ENCODE measurements at regions not wholly inside any gene's neighbourhood (a gene's known extent, or its start where the extent isn't known, plus 50 kb on each side); places are given as distances from the start of the nearest gene placed in this dataset.
A peak's percentile ranks its signal among the peaks of the same experiment; 100 is the strongest.

DNA sequence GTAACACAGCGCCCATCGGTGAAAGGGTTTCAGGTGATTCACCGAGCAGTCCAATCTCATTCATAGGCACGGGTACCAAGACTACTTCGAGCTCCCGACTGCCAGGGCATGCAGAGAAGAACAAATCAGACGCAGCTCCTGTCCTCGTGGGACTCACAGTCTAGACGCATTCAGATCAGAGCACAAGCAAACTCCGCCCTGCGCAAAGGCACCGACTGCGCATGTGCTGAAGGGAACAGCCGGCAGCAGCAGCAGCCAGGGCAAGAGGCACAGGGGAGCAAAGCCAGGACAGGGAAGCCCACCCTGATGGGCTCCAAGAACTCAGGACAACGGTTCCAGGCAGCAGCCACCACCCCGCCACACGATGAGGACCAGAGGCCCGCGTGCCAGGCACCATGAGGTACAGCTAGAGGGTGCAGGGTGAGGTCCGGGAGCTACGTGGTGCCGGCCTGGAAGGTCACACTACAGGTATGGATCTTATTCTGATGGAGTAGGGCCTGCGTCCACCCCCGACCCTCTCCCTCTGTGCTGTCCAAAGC lies 315.7 kb downstream of the FOXL1 start:
- TF ChIP-seq EZH2 (IDR thresholded peaks at IDR 0.05; ENCODE audit: borderline replicate concordance) (no peak), CTCF (IDR thresholded peaks at IDR 0.05; ENCODE audit: poor library complexity) (no peak), EZH2phosphoT487 (IDR thresholded peaks at IDR 0.05; ENCODE audit: low read depth, severe bottlenecking, unreplicated experiment) (no peak)
- Histone ChIP-seq H3K27me3 (peaks cover 7% of the 10 kb centered on the region), H3K27ac (no peak overlapping the region), H3K9me2 (replicated peaks; ENCODE audit: insufficient read depth) (no peaks in the 10 kb centered on the region), H3K9me3 (ENCODE audit: low read depth) (no peaks in the 10 kb centered on the region), H3K36me3 (replicated peaks; ENCODE audit: insufficient read depth, low read depth) (no peaks in the 10 kb centered on the region), H3K4me3 (no peak overlapping the region), H3K79me2 (no peaks in the 10 kb centered on the region), H2AFZ (no peak overlapping the region), H4K20me1 (ENCODE audit: insufficient read depth, poor library complexity, severe bottlenecking) (no peaks in the 10 kb centered on the region), H3K4me2 (no peak overlapping the region), H3K4me1 (ENCODE audit: insufficient read depth) (peaks cover 18% of the 10 kb centered on the region)
- WGBS (ENCODE audit: low lambda C conversion rate, missing lambda C conversion rate), result 94% methylated on average over 24 of the region's 24 CpGs
- no peak for DNase-seq (ENCODE audit: low spot score)

GRCh38 chr16:86894925-86895324 lies 316.6 kb downstream of the FOXL1 start:
- no peak for DNase-seq (ENCODE audit: low spot score)
- no peaks in the 10 kb centered on the region for H4K20me1 ChIP-seq (ENCODE audit: insufficient read depth, poor library complexity, severe bottlenecking)
- TF ChIP-seq EZH2 (IDR thresholded peaks at IDR 0.05; ENCODE audit: borderline replicate concordance), result no peak
- no peak for TF ChIP-seq CTCF (IDR thresholded peaks at IDR 0.05; ENCODE audit: poor library complexity)
- TF ChIP-seq EZH2phosphoT487 (IDR thresholded peaks at IDR 0.05; ENCODE audit: low read depth, severe bottlenecking, unreplicated experiment), result no peak
- no peaks in the 10 kb centered on the region for H3K79me2 ChIP-seq
- WGBS (ENCODE audit: low lambda C conversion rate, missing lambda C conversion rate), result 88% methylated on average over 15 of the region's 15 CpGs
- no peaks in the 10 kb centered on the region for H3K9me2 ChIP-seq (replicated peaks; ENCODE audit: insufficient read depth)
- H3K27me3 ChIP-seq, result peaks cover 7% of the 10 kb centered on the region
- H3K27ac ChIP-seq, result no peak overlapping the region
- H2AFZ ChIP-seq, result no peak overlapping the region
- peaks cover 18% of the 10 kb centered on the region for H3K4me1 ChIP-seq (ENCODE audit: insufficient read depth)
- H3K9me3 ChIP-seq (ENCODE audit: low read depth), result no peaks in the 10 kb centered on the region
- H3K36me3 ChIP-seq (replicated peaks; ENCODE audit: insufficient read depth, low read depth), result no peaks in the 10 kb centered on the region
- H3K4me2 ChIP-seq, result no peak overlapping the region
- H3K4me3 ChIP-seq, result no peak overlapping the region

- Histone ChIP-seq H3K79me2 (no peaks in the 10 kb centered on the region), H3K9me2 (replicated peaks; ENCODE audit: insufficient read depth) (no peaks in the 10 kb centered on the region), H3K27ac (no peak overlapping the region), H3K4me3 (no peak overlapping the region), H3K9me3 (ENCODE audit: low read depth) (no peaks in the 10 kb centered on the region), H3K27me3 (peaks cover 7% of the 10 kb centered on the region), H3K4me1 (ENCODE audit: insufficient read depth) (peaks cover 18% of the 10 kb centered on the region), H3K4me2 (peak overlapping the region; percentile 44), H4K20me1 (ENCODE audit: insufficient read depth, poor library complexity, severe bottlenecking) (no peaks in the 10 kb centered on the region), H2AFZ (no peak overlapping the region), H3K36me3 (replicated peaks; ENCODE audit: insufficient read depth, low read depth) (no peaks in the 10 kb centered on the region)
- TF ChIP-seq CTCF (IDR thresholded peaks at IDR 0.05; ENCODE audit: poor library complexity), result no peak
- TF ChIP-seq EZH2phosphoT487 (IDR thresholded peaks at IDR 0.05; ENCODE audit: low read depth, severe bottlenecking, unreplicated experiment), result no peak
- TF ChIP-seq EZH2 (IDR thresholded peaks at IDR 0.05; ENCODE audit: borderline replicate concordance), result no peak
- WGBS (ENCODE audit: low lambda C conversion rate, missing lambda C conversion rate), result 30% methylated on average over 11 of the region's 11 CpGs
- no peak for DNase-seq (ENCODE audit: low spot score)
These were observed 317.3 kb downstream of the FOXL1 start for GRCh38 chr16:86895606-86896005.

DNA sequence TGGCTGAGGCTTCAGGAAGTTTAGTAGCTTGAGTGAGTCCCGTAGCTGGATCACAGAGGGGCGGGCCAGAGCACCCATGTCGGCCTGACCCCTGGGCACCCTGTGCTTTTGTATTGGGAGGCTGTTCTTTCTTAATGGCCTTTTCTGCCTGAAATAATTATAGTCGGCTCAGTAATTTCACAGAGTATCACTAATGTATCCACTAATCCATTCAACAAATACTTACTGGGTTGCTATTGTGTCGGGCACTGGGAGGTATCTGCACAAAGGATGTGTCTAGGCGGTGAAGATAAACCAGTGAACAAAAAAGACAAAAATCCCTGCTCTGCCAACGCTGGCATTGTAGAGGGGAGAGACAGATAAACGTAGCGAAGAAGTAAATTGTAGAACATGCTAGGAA lies 318.6 kb downstream of the FOXL1 start:
- DNase-seq (ENCODE audit: low spot score), result no peak
- 86% methylated on average over 9 of the region's 9 CpGs for WGBS (ENCODE audit: low lambda C conversion rate, missing lambda C conversion rate)
- peaks cover 7% of the 10 kb centered on the region for H3K27me3 ChIP-seq
- H4K20me1 ChIP-seq (ENCODE audit: insufficient read depth, poor library complexity, severe bottlenecking), result no peaks in the 10 kb centered on the region
- H3K9me3 ChIP-seq (ENCODE audit: low read depth), result no peaks in the 10 kb centered on the region
- TF ChIP-seq EZH2 (IDR thresholded peaks at IDR 0.05; ENCODE audit: borderline replicate concordance), result no peak
- no peak for TF ChIP-seq EZH2phosphoT487 (IDR thresholded peaks at IDR 0.05; ENCODE audit: low read depth, severe bottlenecking, unreplicated experiment)
- TF ChIP-seq CTCF (IDR thresholded peaks at IDR 0.05; ENCODE audit: poor library complexity), result no peak
- H3K36me3 ChIP-seq (replicated peaks; ENCODE audit: insufficient read depth, low read depth), result no peaks in the 10 kb centered on the region
- no peak overlapping the region for H3K4me3 ChIP-seq
- no peak overlapping the region for H2AFZ ChIP-seq
- no peak overlapping the region for H3K27ac ChIP-seq
- H3K4me1 ChIP-seq (ENCODE audit: insufficient read depth), result peaks cover 18% of the 10 kb centered on the region
- no peak overlapping the region for H3K4me2 ChIP-seq
- no peaks in the 10 kb centered on the region for H3K79me2 ChIP-seq
- no peaks in the 10 kb centered on the region for H3K9me2 ChIP-seq (replicated peaks; ENCODE audit: insufficient read depth)

Data from hepatocyte (in vitro differentiated cells).